ENCODE measurements at regions not wholly inside any gene's neighbourhood (a gene's known extent, or its start where the extent isn't known, plus 50 kb on each side); places are given as distances from the start of the nearest gene placed in this dataset.

DNA sequence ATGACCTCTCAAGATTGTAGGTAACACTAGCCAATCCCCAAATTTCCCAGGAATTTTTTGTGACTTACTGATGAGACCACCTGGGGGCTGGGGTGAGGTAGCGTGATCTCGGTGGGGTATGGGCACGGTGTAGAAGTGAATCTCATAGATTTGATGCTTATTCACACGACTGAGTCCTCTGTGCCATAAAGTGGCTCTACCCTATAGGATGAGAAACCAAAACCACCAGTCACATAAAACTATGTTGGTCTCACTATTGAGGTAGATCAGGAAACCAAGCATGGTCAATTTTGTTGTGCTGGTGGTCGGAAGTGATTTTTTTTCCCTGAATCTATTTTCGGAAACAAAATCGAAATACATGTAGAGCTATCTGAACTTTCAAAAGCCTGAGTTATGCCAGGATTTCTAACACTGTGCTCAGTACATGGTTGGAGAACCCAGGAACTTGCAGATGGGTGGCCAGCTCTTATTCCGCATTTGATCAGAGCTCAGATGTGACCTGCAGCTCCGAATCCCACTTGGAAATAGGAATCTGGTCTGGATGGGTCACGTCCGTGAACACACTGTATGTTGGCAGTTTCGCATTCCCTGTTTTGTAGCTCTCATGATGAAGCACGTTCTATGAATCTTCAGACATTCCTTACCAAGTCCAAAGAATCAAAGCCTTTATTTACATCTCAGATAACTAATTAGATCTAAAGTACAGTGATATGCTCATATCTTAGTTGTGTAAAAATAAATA lies 261.5 kb downstream of the KLF6 start:
- Histone ChIP-seq H3K4me1 (ENCODE audit: control insufficient read depth, insufficient read depth, low read length) (peaks cover 5% of the 10 kb centered on the region), H3K9me3 (ENCODE audit: control insufficient read depth in 2 of 2, low read length in 2 of 2) (no peaks in the 10 kb centered on the region), H3K4me3 (ENCODE audit: low read length in 2 of 2) (no peak overlapping the region), H3K9ac (ENCODE audit: low read length in 2 of 2) (no peak overlapping the region), H3K27me3 (ENCODE audit: control insufficient read depth in 1 of 2, insufficient read depth in 2 of 2, low read length in 2 of 2) (no peaks in the 10 kb centered on the region), H3K27ac (ENCODE audit: low read length) (no peak overlapping the region), H3K36me3 (ENCODE audit: control insufficient read depth in 2 of 2, insufficient read depth in 2 of 2, low read length in 2 of 2) (no peaks in the 10 kb centered on the region)

GRCh38 chr10:3516923-3517255 lies 268.1 kb downstream of the KLF6 start:
- Histone ChIP-seq H3K36me3 (ENCODE audit: control insufficient read depth in 2 of 2, insufficient read depth in 2 of 2, low read length in 2 of 2) (no peaks in the 10 kb centered on the region), H3K4me3 (ENCODE audit: low read length in 2 of 2) (no peak overlapping the region), H3K27ac (ENCODE audit: low read length) (no peak overlapping the region), H3K9ac (ENCODE audit: low read length in 2 of 2) (no peak overlapping the region), H3K27me3 (ENCODE audit: control insufficient read depth in 1 of 2, insufficient read depth in 2 of 2, low read length in 2 of 2) (peaks cover 0 to 2% of the 10 kb centered on the region in 2 donors), H3K9me3 (ENCODE audit: control insufficient read depth in 2 of 2, low read length in 2 of 2) (no peaks in the 10 kb centered on the region), H3K4me1 (ENCODE audit: control insufficient read depth, insufficient read depth, low read length) (peaks cover 3% of the 10 kb centered on the region)

GRCh38 chr10:3516234-3516922 lies 268.6 kb downstream of the KLF6 start:
- Histone ChIP-seq H3K36me3 (ENCODE audit: control insufficient read depth in 2 of 2, insufficient read depth in 2 of 2, low read length in 2 of 2) (no peaks in the 10 kb centered on the region), H3K27ac (ENCODE audit: low read length) (no peak overlapping the region), H3K4me1 (ENCODE audit: control insufficient read depth, insufficient read depth, low read length) (peaks cover 3% of the 10 kb centered on the region), H3K9ac (ENCODE audit: low read length in 2 of 2) (no peak overlapping the region), H3K27me3 (ENCODE audit: control insufficient read depth in 1 of 2, insufficient read depth in 2 of 2, low read length in 2 of 2) (peaks cover 0 to 2% of the 10 kb centered on the region in 2 donors), H3K9me3 (ENCODE audit: control insufficient read depth in 2 of 2, low read length in 2 of 2) (no peaks in the 10 kb centered on the region), H3K4me3 (ENCODE audit: low read length in 2 of 2) (no peak overlapping the region)

GRCh38 chr10:3514691-3515090 lies 270.3 kb downstream of the KLF6 start:
- Histone ChIP-seq H3K4me1 (ENCODE audit: control insufficient read depth, insufficient read depth, low read length) (peaks cover 3% of the 10 kb centered on the region), H3K9ac (ENCODE audit: low read length in 2 of 2) (no peak overlapping the region), H3K27me3 (ENCODE audit: control insufficient read depth in 1 of 2, insufficient read depth in 2 of 2, low read length in 2 of 2) (peaks cover 0 to 2% of the 10 kb centered on the region in 2 donors), H3K27ac (ENCODE audit: low read length) (no peak overlapping the region), H3K36me3 (ENCODE audit: control insufficient read depth in 2 of 2, insufficient read depth in 2 of 2, low read length in 2 of 2) (no peaks in the 10 kb centered on the region), H3K9me3 (ENCODE audit: control insufficient read depth in 2 of 2, low read length in 2 of 2) (peaks cover 0 to under 1% of the 10 kb centered on the region in 2 donors), H3K4me3 (ENCODE audit: low read length in 2 of 2) (no peak overlapping the region)

- Histone ChIP-seq H3K4me3 (ENCODE audit: low read length in 2 of 2) (no peak overlapping the region), H3K27ac (ENCODE audit: low read length) (no peak overlapping the region), H3K27me3 (ENCODE audit: control insufficient read depth in 1 of 2, insufficient read depth in 2 of 2, low read length in 2 of 2) (peaks cover 0 to 2% of the 10 kb centered on the region in 2 donors), H3K4me1 (ENCODE audit: control insufficient read depth, insufficient read depth, low read length) (peaks cover 3% of the 10 kb centered on the region), H3K36me3 (ENCODE audit: control insufficient read depth in 2 of 2, insufficient read depth in 2 of 2, low read length in 2 of 2) (no peaks in the 10 kb centered on the region), H3K9ac (ENCODE audit: low read length in 2 of 2) (no peak overlapping the region), H3K9me3 (ENCODE audit: control insufficient read depth in 2 of 2, low read length in 2 of 2) (peaks cover 2 to 10% of the 10 kb centered on the region in 2 donors)
Measured at GRCh38 chr10:3512263-3512662, 272.7 kb downstream of the KLF6 start.

- Histone ChIP-seq H3K9ac (ENCODE audit: low read length in 2 of 2) (no peak overlapping the region), H3K4me1 (ENCODE audit: control insufficient read depth, insufficient read depth, low read length) (peaks cover 3% of the 10 kb centered on the region), H3K9me3 (ENCODE audit: control insufficient read depth in 2 of 2, low read length in 2 of 2) (peaks cover 2 to 10% of the 10 kb centered on the region in 2 donors), H3K4me3 (ENCODE audit: low read length in 2 of 2) (no peak overlapping the region), H3K27me3 (ENCODE audit: control insufficient read depth in 1 of 2, insufficient read depth in 2 of 2, low read length in 2 of 2) (peaks cover 0 to under 1% of the 10 kb centered on the region in 2 donors), H3K27ac (ENCODE audit: low read length) (no peak overlapping the region), H3K36me3 (ENCODE audit: control insufficient read depth in 2 of 2, insufficient read depth in 2 of 2, low read length in 2 of 2) (no peaks in the 10 kb centered on the region)
Measured at GRCh38 chr10:3511483-3511882, 273.5 kb downstream of the KLF6 start.

GRCh38 chr10:3510741-3511140 lies 274.3 kb downstream of the KLF6 start:
- Histone ChIP-seq H3K9ac (ENCODE audit: low read length in 2 of 2) (no peak overlapping the region), H3K4me1 (ENCODE audit: control insufficient read depth, insufficient read depth, low read length) (no peaks in the 10 kb centered on the region), H3K36me3 (ENCODE audit: control insufficient read depth in 2 of 2, insufficient read depth in 2 of 2, low read length in 2 of 2) (no peaks in the 10 kb centered on the region), H3K9me3 (ENCODE audit: control insufficient read depth in 2 of 2, low read length in 2 of 2) (peaks cover 2 to 10% of the 10 kb centered on the region in 2 donors), H3K27ac (ENCODE audit: low read length) (no peak overlapping the region), H3K27me3 (ENCODE audit: control insufficient read depth in 1 of 2, insufficient read depth in 2 of 2, low read length in 2 of 2) (no peaks in the 10 kb centered on the region), H3K4me3 (ENCODE audit: low read length in 2 of 2) (no peak overlapping the region)

GRCh38 chr10:3509355-3509754 lies 275.7 kb downstream of the KLF6 start:
- H3K9me3 ChIP-seq (ENCODE audit: control insufficient read depth in 2 of 2, low read length in 2 of 2) = peaks cover 2 to 10% of the 10 kb centered on the region in 2 donors
- H3K27me3 ChIP-seq (ENCODE audit: control insufficient read depth in 1 of 2, insufficient read depth in 2 of 2, low read length in 2 of 2) = no peaks in the 10 kb centered on the region
- H3K36me3 ChIP-seq (ENCODE audit: control insufficient read depth in 2 of 2, insufficient read depth in 2 of 2, low read length in 2 of 2) = no peaks in the 10 kb centered on the region
- no peak overlapping the region for H3K4me3 ChIP-seq (ENCODE audit: low read length in 2 of 2)
- H3K9ac ChIP-seq (ENCODE audit: low read length in 2 of 2) = no peak overlapping the region
- H3K27ac ChIP-seq (ENCODE audit: low read length) = no peak overlapping the region
- no peaks in the 10 kb centered on the region for H3K4me1 ChIP-seq (ENCODE audit: control insufficient read depth, insufficient read depth, low read length)

DNA sequence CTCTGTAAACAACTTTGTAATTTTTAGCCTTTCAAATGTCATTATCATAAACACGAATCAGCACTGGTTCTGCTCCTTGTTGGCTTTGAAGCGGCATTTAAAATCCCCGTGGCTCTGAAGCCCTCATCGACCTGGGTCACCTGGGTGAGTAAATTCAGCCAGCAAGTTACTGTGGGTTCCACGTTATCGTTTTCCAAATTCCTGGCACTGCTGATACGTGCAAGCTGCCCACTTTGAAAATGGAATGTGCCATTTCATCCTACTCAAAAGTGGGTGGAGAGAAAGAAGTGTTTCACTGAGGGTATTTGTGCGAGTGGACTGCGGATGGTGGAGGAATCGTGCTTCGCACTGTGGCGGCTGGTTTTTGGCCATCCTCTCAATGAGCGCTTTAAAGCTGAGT lies 281.7 kb downstream of the KLF6 start:
- Histone ChIP-seq H3K27me3 (ENCODE audit: control insufficient read depth in 1 of 2, insufficient read depth in 2 of 2, low read length in 2 of 2) (no peaks in the 10 kb centered on the region), H3K4me1 (ENCODE audit: control insufficient read depth, insufficient read depth, low read length) (no peaks in the 10 kb centered on the region), H3K9ac (ENCODE audit: low read length in 2 of 2) (no peak overlapping the region), H3K9me3 (ENCODE audit: control insufficient read depth in 2 of 2, low read length in 2 of 2) (no peaks in the 10 kb centered on the region), H3K36me3 (ENCODE audit: control insufficient read depth in 2 of 2, insufficient read depth in 2 of 2, low read length in 2 of 2) (no peaks in the 10 kb centered on the region), H3K4me3 (ENCODE audit: low read length in 2 of 2) (no peak overlapping the region), H3K27ac (ENCODE audit: low read length) (no peak overlapping the region)

GRCh38 chr10:3502673-3503072 lies 282.3 kb downstream of the KLF6 start:
- H3K27me3 ChIP-seq (ENCODE audit: control insufficient read depth in 1 of 2, insufficient read depth in 2 of 2, low read length in 2 of 2) = no peaks in the 10 kb centered on the region
- no peaks in the 10 kb centered on the region for H3K4me1 ChIP-seq (ENCODE audit: control insufficient read depth, insufficient read depth, low read length)
- no peak overlapping the region for H3K9ac ChIP-seq (ENCODE audit: low read length in 2 of 2)
- no peak overlapping the region for H3K27ac ChIP-seq (ENCODE audit: low read length)
- no peaks in the 10 kb centered on the region for H3K36me3 ChIP-seq (ENCODE audit: control insufficient read depth in 2 of 2, insufficient read depth in 2 of 2, low read length in 2 of 2)
- H3K9me3 ChIP-seq (ENCODE audit: control insufficient read depth in 2 of 2, low read length in 2 of 2) = no peaks in the 10 kb centered on the region
- H3K4me3 ChIP-seq (ENCODE audit: low read length in 2 of 2) = no peak overlapping the region

GRCh38 chr10:3500408-3500856 lies 284.6 kb downstream of the KLF6 start:
- Histone ChIP-seq H3K9me3 (ENCODE audit: control insufficient read depth in 2 of 2, low read length in 2 of 2) (no peaks in the 10 kb centered on the region), H3K27ac (ENCODE audit: low read length) (no peak overlapping the region), H3K4me3 (ENCODE audit: low read length in 2 of 2) (no peak overlapping the region), H3K9ac (ENCODE audit: low read length in 2 of 2) (no peak overlapping the region), H3K4me1 (ENCODE audit: control insufficient read depth, insufficient read depth, low read length) (no peaks in the 10 kb centered on the region), H3K27me3 (ENCODE audit: control insufficient read depth in 1 of 2, insufficient read depth in 2 of 2, low read length in 2 of 2) (no peaks in the 10 kb centered on the region), H3K36me3 (ENCODE audit: control insufficient read depth in 2 of 2, insufficient read depth in 2 of 2, low read length in 2 of 2) (no peaks in the 10 kb centered on the region)
